Spinal cord (tissue), 9 donors: ENCODE measurements at regions not wholly inside any gene's neighbourhood (a gene's known extent, or its start where the extent isn't known, plus 50 kb on each side); places are given as distances from the start of the nearest gene placed in this dataset.

Source experiments
- DNase-seq, 6 donors: peaks; one replicate each; pipeline versions ENCODE4 v3.0.0 to v3.0.0-alpha.2; 2013 to 2015; ENCODE audit warnings: low spot score in 6 of 6, low read depth in 4 of 6
- H3K27ac ChIP-seq: one replicate; pipeline ENCODE4 v1.5.1; 2013; ENCODE audit warnings: low read depth, low read length, control low read depth
- H3K27me3 ChIP-seq: one replicate; pipeline ENCODE4 v1.6.1; 2013; ENCODE audit warnings: low read length; ENCODE audit not compliant: control insufficient read depth, insufficient read depth
- H3K36me3 ChIP-seq: one replicate; pipeline ENCODE4 v1.6.1; 2013; ENCODE audit warnings: low read length; ENCODE audit not compliant: control insufficient read depth, insufficient read depth
- H3K4me1 ChIP-seq: one replicate; pipeline ENCODE4 v1.6.1; 2013; ENCODE audit warnings: low read length; ENCODE audit not compliant: control insufficient read depth, insufficient read depth
- H3K4me3 ChIP-seq: one replicate; pipeline ENCODE4 v1.5.1; 2013; ENCODE audit warnings: low read depth, low read length, control low read depth
- H3K9me3 ChIP-seq: one replicate; pipeline ENCODE4 v1.6.1; 2013; ENCODE audit warnings: low read length; ENCODE audit not compliant: control insufficient read depth, insufficient read depth
- WGBS: methylation state at CpG from one replicate; pipeline ENCODE4 v1.1.5; 2013; ENCODE audit warnings: missing lambda C conversion rate; ENCODE audit not compliant: insufficient coverage; 5-methylcytosine and 5-hydroxymethylcytosine counted together
- donor health status: healthy.

GRCh38 chr2:172177581-172177980 is 74.9 kb upstream of the DLX2 start:
- H3K36me3 ChIP-seq = no peaks in the 10 kb centered on the region
- WGBS = no CpG with 5 or more reads among the region's 3 CpGs
- peaks cover 6% of the 10 kb centered on the region for H3K27me3 ChIP-seq
- no peak for DNase-seq
- no peaks in the 10 kb centered on the region for H3K9me3 ChIP-seq
- H3K4me1 ChIP-seq = peaks cover 3% of the 10 kb centered on the region
- no peak overlapping the region for H3K4me3 ChIP-seq
- no peak overlapping the region for H3K27ac ChIP-seq

- H3K4me1 ChIP-seq = no peaks in the 10 kb centered on the region
- WGBS = no CpG with 5 or more reads among the region's 1 CpG
- no peak for DNase-seq
- H3K27ac ChIP-seq = no peak overlapping the region
- no peaks in the 10 kb centered on the region for H3K9me3 ChIP-seq
- no peak overlapping the region for H3K4me3 ChIP-seq
- H3K36me3 ChIP-seq = no peaks in the 10 kb centered on the region
- peaks cover 2% of the 10 kb centered on the region for H3K27me3 ChIP-seq
These were observed 75.3 kb upstream of the DLX2 start for GRCh38 chr2:172177996-172178395.

DNA sequence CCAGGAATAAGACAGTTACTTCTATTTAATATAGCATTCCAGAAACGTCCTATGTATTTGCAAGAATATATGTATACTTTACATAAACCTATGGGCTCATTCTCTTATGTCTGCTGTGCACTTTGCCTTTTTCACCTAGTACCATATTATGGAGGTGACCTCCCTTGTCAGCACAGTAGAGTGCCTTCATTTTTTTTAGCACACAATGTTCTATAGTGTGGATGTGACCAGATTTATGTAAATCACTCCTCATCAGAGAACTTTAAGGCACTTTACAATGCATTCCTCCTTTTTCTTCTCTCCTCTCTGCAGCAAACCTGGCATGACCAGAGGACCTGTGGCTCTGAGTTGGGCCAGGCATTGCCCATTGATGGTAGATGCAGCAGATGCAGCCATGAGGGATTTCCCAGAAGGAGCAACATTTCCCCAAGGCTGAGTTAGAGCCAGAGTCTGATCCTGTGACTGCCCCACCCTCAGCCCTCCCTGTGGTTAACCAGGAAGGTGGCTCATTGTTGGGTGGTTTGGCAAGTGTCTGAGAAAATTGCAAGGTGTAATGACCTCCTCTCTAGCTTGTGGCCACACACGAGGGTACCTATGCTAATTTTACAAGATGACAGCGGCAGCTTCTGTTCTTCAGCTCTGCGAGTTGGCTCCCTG is 76.5 kb upstream of the DLX2 start:
- Histone ChIP-seq H3K9me3 (no peaks in the 10 kb centered on the region), H3K4me1 (no peaks in the 10 kb centered on the region), H3K36me3 (no peaks in the 10 kb centered on the region), H3K4me3 (no peak overlapping the region), H3K27ac (no peak overlapping the region), H3K27me3 (no peaks in the 10 kb centered on the region)
- DNase-seq = no peak
- WGBS = no CpG with 5 or more reads among the region's 4 CpGs

DNA sequence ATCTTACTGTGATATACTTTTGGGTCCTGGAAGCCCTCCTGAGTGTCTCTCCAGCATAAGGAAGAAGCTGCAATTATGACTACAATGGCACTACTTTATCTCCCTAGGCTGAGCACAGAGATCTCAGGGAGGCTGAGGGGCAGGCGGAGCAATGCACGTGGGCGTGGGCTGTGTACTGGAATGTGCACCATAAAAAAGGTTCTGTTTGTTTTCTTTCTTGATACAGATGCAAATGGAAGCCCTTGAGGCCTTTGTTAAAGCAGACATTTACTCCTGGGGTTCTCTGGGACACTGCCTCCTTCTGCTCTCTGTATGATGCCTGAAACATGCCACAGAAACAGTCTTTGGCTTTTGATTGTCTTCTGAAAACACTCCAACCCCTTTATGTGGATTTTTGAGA is 79.1 kb upstream of the DLX2 start:
- DNase-seq = no peak
- Histone ChIP-seq H3K9me3 (no peaks in the 10 kb centered on the region), H3K27me3 (no peaks in the 10 kb centered on the region), H3K36me3 (no peaks in the 10 kb centered on the region), H3K27ac (no peak overlapping the region), H3K4me1 (no peaks in the 10 kb centered on the region), H3K4me3 (no peak overlapping the region)
- 50% methylated on average over 2 of the region's 3 CpGs for WGBS

DNA sequence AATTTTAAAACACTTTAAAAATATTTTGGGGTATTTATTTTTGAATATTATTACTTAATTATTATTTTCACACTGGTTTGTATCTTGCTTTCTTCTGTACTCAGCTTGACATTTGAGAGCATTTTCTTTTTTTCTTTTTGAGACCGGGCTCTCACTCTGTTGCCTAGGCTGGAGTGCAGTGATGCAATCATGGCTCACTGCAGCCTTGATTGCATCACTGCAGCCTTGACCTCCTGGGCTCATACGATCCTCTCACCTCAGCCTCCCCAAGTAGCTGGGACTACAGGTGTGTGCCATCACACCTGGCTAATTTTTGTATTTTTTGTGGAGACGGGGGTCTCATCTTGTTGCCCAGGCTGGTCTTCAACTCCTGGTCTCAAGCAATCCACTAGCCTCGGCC is 79.9 kb upstream of the DLX2 start:
- Histone ChIP-seq H3K27ac (no peak overlapping the region), H3K9me3 (no peaks in the 10 kb centered on the region), H3K27me3 (no peaks in the 10 kb centered on the region), H3K36me3 (no peaks in the 10 kb centered on the region), H3K4me1 (no peaks in the 10 kb centered on the region), H3K4me3 (no peak overlapping the region)
- no peak for DNase-seq
- 96% methylated on average over 2 of the region's 4 CpGs for WGBS

DNA sequence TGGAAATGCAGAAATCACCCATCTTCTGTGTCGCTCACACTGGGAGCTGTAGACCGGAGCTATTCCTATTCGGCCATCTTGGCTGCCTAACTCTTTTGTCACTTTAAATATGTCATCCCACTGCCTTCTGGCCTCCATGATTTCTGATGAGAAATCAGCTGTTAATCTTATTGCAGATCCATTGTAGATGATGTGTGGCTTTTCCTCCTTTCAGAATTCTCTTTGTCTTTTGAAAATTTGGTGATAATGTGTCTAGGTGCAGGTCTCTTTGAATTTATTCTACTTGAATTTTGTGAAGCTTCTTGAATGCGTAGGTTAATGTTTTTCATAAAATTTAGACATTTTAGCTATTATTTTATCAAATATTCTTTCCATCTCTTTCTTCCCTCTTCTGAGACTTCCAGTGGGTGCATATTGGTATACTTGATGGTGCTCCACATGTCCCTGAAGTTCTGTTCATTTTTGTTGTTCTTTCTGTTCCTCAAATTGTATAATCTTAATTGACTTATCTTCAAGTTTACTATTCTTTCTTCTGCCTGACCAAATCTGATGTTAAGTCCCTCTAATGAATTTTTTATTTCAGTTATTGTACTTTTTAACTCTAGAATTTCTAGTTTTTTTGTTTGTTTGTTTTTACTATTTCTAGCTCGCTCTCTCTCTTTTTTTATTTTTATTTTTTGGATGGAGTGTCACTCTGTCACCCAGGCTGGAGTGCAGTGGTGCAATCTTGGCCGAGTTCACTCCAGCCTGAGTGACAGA is 90.8 kb upstream of the DLX2 start:
- H3K36me3 ChIP-seq = no peaks in the 10 kb centered on the region
- H3K4me3 ChIP-seq = no peak overlapping the region
- no peaks in the 10 kb centered on the region for H3K27me3 ChIP-seq
- no peaks in the 10 kb centered on the region for H3K9me3 ChIP-seq
- no peaks in the 10 kb centered on the region for H3K4me1 ChIP-seq
- H3K27ac ChIP-seq = no peak overlapping the region
- no CpG with 5 or more reads among the region's 6 CpGs for WGBS
- DNase-seq = no peak

DNA sequence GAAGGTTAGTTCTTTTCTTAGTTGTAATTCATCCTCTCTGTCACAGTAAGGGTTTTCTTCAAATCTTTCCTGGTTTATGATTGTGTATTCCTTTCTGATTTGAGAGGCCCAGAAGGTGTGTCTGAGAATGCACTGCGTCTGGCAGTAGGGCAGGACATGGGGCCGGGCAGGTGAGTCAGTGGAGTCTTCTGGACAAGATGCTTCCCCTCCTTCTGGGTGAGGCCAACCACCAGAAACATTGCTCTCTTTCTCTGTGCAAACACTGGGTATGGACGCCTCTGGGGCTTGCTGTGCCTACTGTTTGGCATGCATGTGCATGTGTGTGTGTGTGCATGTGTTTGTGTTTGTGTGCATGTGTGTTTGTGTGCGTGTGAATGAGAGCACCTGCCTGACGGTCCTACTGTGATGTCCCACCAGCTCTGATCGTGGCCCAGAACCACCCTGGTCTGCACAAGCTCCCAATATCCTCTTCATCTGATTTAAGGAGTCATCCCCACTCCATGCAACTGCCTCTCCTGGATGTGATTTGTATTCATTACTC is 93.2 kb upstream of the DLX2 start:
- Histone ChIP-seq H3K27ac (no peak overlapping the region), H3K4me1 (no peaks in the 10 kb centered on the region), H3K36me3 (no peaks in the 10 kb centered on the region), H3K9me3 (peaks cover 1% of the 10 kb centered on the region), H3K4me3 (no peak overlapping the region), H3K27me3 (no peaks in the 10 kb centered on the region)
- no peak for DNase-seq
- 63% methylated on average over 3 of the region's 6 CpGs for WGBS

GRCh38 chr2:172196768-172197431 is 94.2 kb upstream of the DLX2 start:
- H3K4me3 ChIP-seq = no peak overlapping the region
- WGBS = 92% methylated on average over 14 of the region's 17 CpGs
- H3K4me1 ChIP-seq = no peaks in the 10 kb centered on the region
- peaks cover 1% of the 10 kb centered on the region for H3K9me3 ChIP-seq
- no peak for DNase-seq
- no peaks in the 10 kb centered on the region for H3K36me3 ChIP-seq
- H3K27ac ChIP-seq = no peak overlapping the region
- H3K27me3 ChIP-seq = no peaks in the 10 kb centered on the region

GRCh38 chr2:172198361-172198760 is 95.7 kb upstream of the DLX2 start:
- no peaks in the 10 kb centered on the region for H3K27me3 ChIP-seq
- H3K4me3 ChIP-seq = no peak overlapping the region
- no peak overlapping the region for H3K27ac ChIP-seq
- H3K9me3 ChIP-seq = peaks cover 1% of the 10 kb centered on the region
- H3K4me1 ChIP-seq = no peaks in the 10 kb centered on the region
- DNase-seq = no peak
- no CpG with 5 or more reads among the region's 4 CpGs for WGBS
- no peaks in the 10 kb centered on the region for H3K36me3 ChIP-seq
